GM20431 (cell line): ENCODE measurements at regions not wholly inside any gene's neighbourhood (a gene's known extent, or its start where the extent isn't known, plus 50 kb on each side); places are given as distances from the start of the nearest gene placed in this dataset.
"Not testable (repeated sequence)": the region's sequence is repeated elsewhere in the genome, so short reads cannot be mapped to it uniquely, and the experiment has no call there.

Experiments used
- in situ Hi-C: fragments of 300-500 bp; cut with MseI, MboI; formaldehyde crosslinking; loops from one replicate; pipeline ENCODE4 v1.15.0; 2020; ENCODE audit warnings: low sequenced_read_pairs; ENCODE audit not compliant: unreplicated experiment

GRCh38 chr7:118389629-118390028 lies 165.1 kb downstream of the ANKRD7 start:
- in situ Hi-C loops: no loop called here

- in situ Hi-C loops: no loop called here
Measured at GRCh38 chr7:118404211-118404610, 179.7 kb downstream of the ANKRD7 start.

GRCh38 chr7:118418433-118418832 lies 193.9 kb downstream of the ANKRD7 start:
- in situ Hi-C loops: no loop called here

- in situ Hi-C loops: no loop called here
Measured at GRCh38 chr7:118420888-118421287, 196.4 kb downstream of the ANKRD7 start.

- in situ Hi-C loops: no loop called here
Measured at GRCh38 chr7:118429141-118429540, 204.6 kb downstream of the ANKRD7 start.

GRCh38 chr7:118436663-118437062 lies 212.2 kb downstream of the ANKRD7 start:
- in situ Hi-C loops: no loop called here

- in situ Hi-C loops: not testable (repeated sequence)
Measured at GRCh38 chr7:118449030-118449429, 224.5 kb downstream of the ANKRD7 start.

- in situ Hi-C loops: no loop called here
Measured at GRCh38 chr7:118449797-118450567, 225.5 kb downstream of the ANKRD7 start.

- in situ Hi-C loops: no loop called here
Measured at GRCh38 chr7:118452128-118452527, 227.6 kb downstream of the ANKRD7 start.

GRCh38 chr7:118467381-118467780 lies 242.9 kb downstream of the ANKRD7 start:
- in situ Hi-C loops: no loop called here

GRCh38 chr7:118472581-118472980 lies 248.1 kb downstream of the ANKRD7 start:
- in situ Hi-C loops: no loop called here

- in situ Hi-C loops: no loop called here
Measured at GRCh38 chr7:118473271-118473670, 248.8 kb downstream of the ANKRD7 start.

- in situ Hi-C loops: no loop called here
Measured at GRCh38 chr7:118476036-118476435, 251.5 kb downstream of the ANKRD7 start.

GRCh38 chr7:118477036-118477435 lies 252.5 kb downstream of the ANKRD7 start:
- in situ Hi-C loops: no loop called here

GRCh38 chr7:118478236-118478635 lies 253.7 kb downstream of the ANKRD7 start:
- in situ Hi-C loops: no loop called here

- in situ Hi-C loops: no loop called here
Measured at GRCh38 chr7:118478931-118479330, 254.4 kb downstream of the ANKRD7 start.

- in situ Hi-C loops: no loop called here
Measured at GRCh38 chr7:118492466-118492865, 268.0 kb downstream of the ANKRD7 start.

- in situ Hi-C loops: no loop called here
Measured at GRCh38 chr7:118496138-118496644, 271.7 kb downstream of the ANKRD7 start.

GRCh38 chr7:118502235-118502634 lies 277.7 kb downstream of the ANKRD7 start:
- in situ Hi-C loops: no loop called here

- in situ Hi-C loops: no loop called here
Measured at GRCh38 chr7:118511146-118511545, 286.6 kb downstream of the ANKRD7 start.

- in situ Hi-C loops: no loop called here
Measured at GRCh38 chr7:118517275-118517674, 292.8 kb downstream of the ANKRD7 start.

- in situ Hi-C loops: no loop called here
Measured at GRCh38 chr7:118525020-118525419, 300.5 kb downstream of the ANKRD7 start.
